HTR-8/SVneo (cell line): ENCODE measurements at regions not wholly inside any gene's neighbourhood (a gene's known extent, or its start where the extent isn't known, plus 50 kb on each side); places are given as distances from the start of the nearest gene placed in this dataset.

Experiments used
- DNase-seq: peaks from one replicate; pipeline ENCODE4 v3.0.0; 2011; ENCODE audit warnings: low spot score, mixed read lengths; ENCODE audit not compliant: insufficient read length
- FAIRE-seq: peaks from 2 replicates; lab custom pipeline; 2011; peaks lifted over from hg19 to GRCh38; lab: Jason Lieb, UNC

DNA sequence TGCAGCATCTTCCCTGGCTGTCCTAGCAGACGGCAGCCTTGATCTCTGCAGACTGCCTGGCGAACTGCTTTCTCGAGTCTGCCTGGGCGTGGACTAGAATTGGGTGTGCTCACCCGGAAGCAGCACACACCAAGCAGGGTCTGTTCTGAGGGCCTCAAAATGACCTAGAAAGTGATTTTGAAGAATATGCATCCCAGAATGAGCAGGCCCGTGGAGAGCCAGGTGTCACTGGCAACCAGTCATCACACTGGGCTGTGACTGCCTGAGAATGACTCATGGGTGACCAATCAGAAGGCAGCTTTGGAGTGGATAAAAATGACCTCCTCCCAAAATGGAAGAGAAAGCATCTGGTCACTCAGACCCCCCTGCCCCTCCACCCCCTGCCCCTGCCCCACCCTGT, 114.9 kb upstream of the NECTIN1 start:
- no peak for FAIRE-seq
- DNase-seq = peak; percentile 27

DNA sequence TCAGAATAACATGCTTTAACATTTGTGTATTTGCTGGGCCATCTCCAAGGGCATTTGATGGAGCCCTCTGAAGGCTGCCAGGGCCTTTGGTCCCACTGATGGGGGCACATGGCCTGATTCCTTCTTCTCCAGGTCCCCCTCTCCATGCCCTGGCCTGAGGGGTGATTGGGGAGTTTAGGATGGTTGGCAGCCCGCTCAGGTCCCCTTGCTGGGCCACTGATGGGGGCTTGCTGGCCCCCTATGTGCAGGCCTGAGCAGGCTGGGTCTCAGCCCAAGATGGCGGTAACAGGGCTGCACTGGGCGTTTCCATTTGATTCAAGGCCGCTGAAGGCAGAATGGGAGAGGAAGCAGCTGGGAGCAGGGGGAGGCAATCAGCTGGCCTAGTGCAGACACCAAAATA, 113.7 kb upstream of the NECTIN1 start:
- DNase-seq (no peak), FAIRE-seq (no peak)

- FAIRE-seq = no peak
- no peak for DNase-seq
These were observed 110.6 kb upstream of the NECTIN1 start for GRCh38 chr11:119839476-119840133.

GRCh38 chr11:119835753-119836152, 106.8 kb upstream of the NECTIN1 start:
- FAIRE-seq (no peak), DNase-seq (no peak)

- DNase-seq (no peak), FAIRE-seq (no peak)
These were observed 103.4 kb upstream of the NECTIN1 start for GRCh38 chr11:119832202-119832935.

GRCh38 chr11:119831011-119831410, 102.0 kb upstream of the NECTIN1 start:
- no peak for FAIRE-seq
- DNase-seq = no peak

DNA sequence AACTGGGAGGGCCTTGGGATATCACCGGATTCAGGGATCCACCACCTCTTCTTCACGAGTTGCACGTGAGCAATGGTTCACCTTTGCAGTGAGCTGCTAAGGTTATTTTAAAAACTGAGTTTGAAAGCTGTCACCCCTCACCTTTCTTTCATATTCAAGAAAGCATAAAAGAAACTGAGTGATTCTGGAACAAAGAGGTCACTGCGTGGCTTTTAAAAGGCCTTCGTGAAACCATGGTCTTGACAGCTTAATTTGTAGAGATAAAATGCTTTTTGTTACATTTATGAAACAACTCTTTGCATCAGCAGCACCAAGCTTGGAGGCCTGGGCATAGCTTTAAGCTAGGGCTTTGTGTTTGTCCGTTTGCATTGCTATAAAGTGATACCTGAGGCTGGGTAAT, 101.4 kb upstream of the NECTIN1 start:
- DNase-seq (no peak), FAIRE-seq (no peak)

- FAIRE-seq (no peak), DNase-seq (no peak)
These were observed 100.4 kb upstream of the NECTIN1 start for GRCh38 chr11:119829402-119829801.

GRCh38 chr11:119828819-119829218, 99.8 kb upstream of the NECTIN1 start:
- no peak for DNase-seq
- no peak for FAIRE-seq

GRCh38 chr11:119828006-119828405, 99.0 kb upstream of the NECTIN1 start:
- FAIRE-seq (no peak), DNase-seq (no peak)

DNA sequence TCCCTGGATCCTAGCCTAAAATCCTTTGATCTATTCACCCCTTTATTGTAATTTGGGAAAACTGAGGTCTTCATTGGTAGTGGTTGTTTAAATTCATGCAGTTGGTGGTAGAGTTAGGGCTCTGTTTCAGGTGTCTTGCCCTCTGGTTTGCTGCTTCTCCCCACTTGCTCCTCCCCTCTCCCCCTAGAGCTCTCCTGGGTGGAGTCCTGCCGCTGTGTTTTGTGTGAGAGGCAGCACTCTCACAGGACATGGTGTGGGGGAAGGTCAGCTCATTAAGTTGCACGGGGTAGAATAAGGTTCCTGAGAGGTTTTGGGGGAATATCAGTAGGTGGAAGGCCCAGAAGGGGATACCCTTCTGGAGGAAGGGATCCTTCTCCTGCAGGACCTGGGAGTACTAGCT, 98.1 kb upstream of the NECTIN1 start:
- DNase-seq (no peak), FAIRE-seq (no peak)

- peak; percentile 16 for FAIRE-seq
- DNase-seq = no peak
These were observed 94.1 kb upstream of the NECTIN1 start for GRCh38 chr11:119823077-119823476.

GRCh38 chr11:119816660-119817059, 87.7 kb upstream of the NECTIN1 start:
- DNase-seq = no peak

GRCh38 chr11:119814766-119815165, 85.8 kb upstream of the NECTIN1 start:
- no peak for FAIRE-seq
- no peak for DNase-seq

More at GRCh38 chr11:119816660-119817059, 87.7 kb upstream of the NECTIN1 start:
- no peak for FAIRE-seq

DNA sequence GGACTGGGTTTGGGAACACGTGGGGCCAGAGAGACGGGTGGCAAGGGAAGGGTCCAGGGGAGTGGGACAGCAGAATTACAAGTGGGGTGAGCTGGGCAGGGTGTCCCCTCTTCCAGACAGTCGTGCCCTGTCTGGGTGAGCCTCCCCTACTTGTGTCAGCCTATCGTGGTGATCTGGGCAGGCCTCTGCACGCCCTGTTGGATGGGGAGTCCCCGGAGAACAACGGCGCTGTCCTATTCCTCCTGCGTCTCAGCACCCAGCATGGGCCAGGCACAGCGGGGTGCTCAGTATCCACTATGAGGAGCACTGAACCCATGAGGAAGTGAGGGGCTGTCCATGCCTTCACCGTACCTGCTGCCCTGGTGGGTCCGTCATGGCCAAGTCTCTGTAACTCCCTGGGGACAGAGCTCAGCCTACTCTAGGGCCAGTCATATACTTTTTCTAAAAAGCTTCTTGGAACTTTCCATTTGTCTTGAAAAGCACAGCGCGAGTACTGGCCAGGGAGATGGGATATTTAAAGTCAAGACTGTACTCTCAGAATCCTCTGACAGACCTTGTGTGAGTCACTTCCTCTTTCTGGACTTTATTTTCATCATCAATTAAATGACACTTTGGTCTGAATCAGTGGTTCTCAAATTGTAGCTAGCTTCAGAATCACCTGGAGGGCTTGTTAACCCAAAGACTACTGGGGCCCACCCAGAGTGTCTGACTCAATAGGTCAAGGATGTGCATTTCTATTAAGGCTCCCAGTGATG, 81.7 kb upstream of the NECTIN1 start:
- DNase-seq (no peak), FAIRE-seq (no peak)

GRCh38 chr11:119809346-119809745, 80.3 kb upstream of the NECTIN1 start:
- FAIRE-seq = no peak

GRCh38 chr11:119808407-119809185, 79.6 kb upstream of the NECTIN1 start:
- FAIRE-seq = no peak

More at GRCh38 chr11:119809346-119809745, 80.3 kb upstream of the NECTIN1 start:
- no peak for DNase-seq

GRCh38 chr11:119807841-119808240, 78.8 kb upstream of the NECTIN1 start:
- FAIRE-seq (no peak), DNase-seq (no peak)

More at GRCh38 chr11:119808407-119809185, 79.6 kb upstream of the NECTIN1 start:
- DNase-seq = no peak

- FAIRE-seq = no peak
- no peak for DNase-seq
These were observed 78.4 kb upstream of the NECTIN1 start for GRCh38 chr11:119807402-119807801.
